WERI-Rb-1 (cell line): ENCODE measurements at regions not wholly inside any gene's neighbourhood (a gene's known extent, or its start where the extent isn't known, plus 50 kb on each side); places are given as distances from the start of the nearest gene placed in this dataset.

Source experiments
- DNase-seq: peaks from one replicate; pipeline ENCODE4 v3.0.0-alpha.2; 2020
- H3K27ac ChIP-seq: fragments of 250-450 bp; sonication (Bioruptor Pico); 2 replicates; pipeline ENCODE4 v1.5.1; 2020; ENCODE audit warnings: mild to moderate bottlenecking, moderate library complexity
- H3K27me3 ChIP-seq: fragments of 250-450 bp; sonication (Bioruptor Pico); 2 replicates; pipeline ENCODE4 v1.5.1; 2021; ENCODE audit warnings: mild to moderate bottlenecking, low read depth, moderate library complexity; ENCODE audit not compliant: insufficient read depth, severe bottlenecking
- H3K36me3 ChIP-seq: fragments of 250-450 bp; sonication (Bioruptor Pico); 2 replicates; pipeline ENCODE4 v1.5.1; 2020; ENCODE audit warnings: mild to moderate bottlenecking, moderate library complexity
- H3K4me3 ChIP-seq: 2 replicates; pipeline ENCODE4 v1.5.1; 2011; ENCODE audit warnings: low read depth, mild to moderate bottlenecking, control low read depth, low read length
- H3K9me3 ChIP-seq: fragments of 250-450 bp; sonication (Bioruptor Pico); 2 replicates; pipeline ENCODE4 v1.5.1; 2021; ENCODE audit warnings: mild to moderate bottlenecking, moderate library complexity; ENCODE audit not compliant: severe bottlenecking
- TF ChIP-seq, protein P1 (sequence below): IDR thresholded peaks from 2 replicates; pipeline ENCODE4 v1.5.1; 2011; ENCODE audit warnings: low read depth, mild to moderate bottlenecking, control low read depth, inconsistent platforms, low read length

DNA sequence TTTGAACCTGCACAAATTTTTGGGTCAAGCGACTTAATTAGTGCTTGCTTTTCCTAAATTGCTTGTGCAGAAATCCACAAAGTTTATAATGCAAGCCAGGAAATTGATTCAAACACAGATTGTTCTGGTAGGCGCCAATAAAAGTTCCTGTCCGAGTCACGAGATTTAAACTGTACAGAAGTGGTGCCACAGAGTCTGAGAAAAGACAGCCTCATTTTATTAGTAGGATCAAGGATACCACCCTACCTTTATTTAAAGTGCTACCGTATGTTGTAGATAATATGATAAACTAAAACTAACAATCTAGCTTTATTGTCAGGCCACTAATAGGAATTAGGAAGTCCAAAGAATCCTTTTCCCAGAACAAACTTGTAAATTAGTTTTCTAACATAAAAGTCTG lies 696.7 kb downstream of the TNS3 start:
- Histone ChIP-seq H3K27me3 (no peaks in the 10 kb centered on the region), H3K9me3 (peaks cover 2% of the 10 kb centered on the region), H3K36me3 (no peaks in the 10 kb centered on the region), H3K4me3 (no peak overlapping the region), H3K27ac (no peak overlapping the region)
- DNase-seq: no peak
- TF ChIP-seq, protein P1, sequence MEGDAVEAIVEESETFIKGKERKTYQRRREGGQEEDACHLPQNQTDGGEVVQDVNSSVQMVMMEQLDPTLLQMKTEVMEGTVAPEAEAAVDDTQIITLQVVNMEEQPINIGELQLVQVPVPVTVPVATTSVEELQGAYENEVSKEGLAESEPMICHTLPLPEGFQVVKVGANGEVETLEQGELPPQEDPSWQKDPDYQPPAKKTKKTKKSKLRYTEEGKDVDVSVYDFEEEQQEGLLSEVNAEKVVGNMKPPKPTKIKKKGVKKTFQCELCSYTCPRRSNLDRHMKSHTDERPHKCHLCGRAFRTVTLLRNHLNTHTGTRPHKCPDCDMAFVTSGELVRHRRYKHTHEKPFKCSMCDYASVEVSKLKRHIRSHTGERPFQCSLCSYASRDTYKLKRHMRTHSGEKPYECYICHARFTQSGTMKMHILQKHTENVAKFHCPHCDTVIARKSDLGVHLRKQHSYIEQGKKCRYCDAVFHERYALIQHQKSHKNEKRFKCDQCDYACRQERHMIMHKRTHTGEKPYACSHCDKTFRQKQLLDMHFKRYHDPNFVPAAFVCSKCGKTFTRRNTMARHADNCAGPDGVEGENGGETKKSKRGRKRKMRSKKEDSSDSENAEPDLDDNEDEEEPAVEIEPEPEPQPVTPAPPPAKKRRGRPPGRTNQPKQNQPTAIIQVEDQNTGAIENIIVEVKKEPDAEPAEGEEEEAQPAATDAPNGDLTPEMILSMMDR: no peak

DNA sequence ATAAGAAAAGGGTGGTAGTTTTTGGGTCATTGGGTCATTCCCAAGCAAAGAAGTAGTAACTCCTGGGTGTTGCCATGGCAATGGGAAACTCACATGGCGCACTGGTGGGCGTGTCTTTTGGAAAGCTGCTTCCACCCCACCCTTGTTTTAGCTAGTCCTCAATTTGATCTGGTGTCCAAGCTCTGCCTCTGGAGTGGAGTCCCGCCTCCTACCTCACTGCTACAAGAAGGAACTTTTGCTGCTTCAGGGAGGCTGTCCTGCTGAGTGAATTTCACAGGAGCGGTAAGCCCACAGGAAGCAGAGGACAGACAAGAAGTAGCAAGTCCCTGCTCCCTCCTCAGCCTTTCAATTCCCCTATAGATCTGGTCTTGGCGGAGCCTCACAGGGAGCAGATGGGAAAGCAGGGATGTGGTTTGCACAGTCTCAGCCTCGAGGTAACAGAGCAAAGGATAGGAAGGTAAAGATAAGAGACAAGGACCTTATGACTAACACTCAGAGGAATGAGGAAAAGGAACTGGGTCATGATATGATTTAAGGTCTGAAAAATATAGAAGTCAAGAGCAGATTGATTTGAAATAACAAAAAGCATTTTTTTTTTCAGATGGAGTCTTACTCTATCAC lies 700.3 kb downstream of the TNS3 start:
- DNase-seq: no peak
- Histone ChIP-seq H3K27ac (no peak overlapping the region), H3K27me3 (no peaks in the 10 kb centered on the region), H3K9me3 (no peaks in the 10 kb centered on the region), H3K4me3 (no peak overlapping the region), H3K36me3 (no peaks in the 10 kb centered on the region)
- TF ChIP-seq, protein P1: no peak

DNA sequence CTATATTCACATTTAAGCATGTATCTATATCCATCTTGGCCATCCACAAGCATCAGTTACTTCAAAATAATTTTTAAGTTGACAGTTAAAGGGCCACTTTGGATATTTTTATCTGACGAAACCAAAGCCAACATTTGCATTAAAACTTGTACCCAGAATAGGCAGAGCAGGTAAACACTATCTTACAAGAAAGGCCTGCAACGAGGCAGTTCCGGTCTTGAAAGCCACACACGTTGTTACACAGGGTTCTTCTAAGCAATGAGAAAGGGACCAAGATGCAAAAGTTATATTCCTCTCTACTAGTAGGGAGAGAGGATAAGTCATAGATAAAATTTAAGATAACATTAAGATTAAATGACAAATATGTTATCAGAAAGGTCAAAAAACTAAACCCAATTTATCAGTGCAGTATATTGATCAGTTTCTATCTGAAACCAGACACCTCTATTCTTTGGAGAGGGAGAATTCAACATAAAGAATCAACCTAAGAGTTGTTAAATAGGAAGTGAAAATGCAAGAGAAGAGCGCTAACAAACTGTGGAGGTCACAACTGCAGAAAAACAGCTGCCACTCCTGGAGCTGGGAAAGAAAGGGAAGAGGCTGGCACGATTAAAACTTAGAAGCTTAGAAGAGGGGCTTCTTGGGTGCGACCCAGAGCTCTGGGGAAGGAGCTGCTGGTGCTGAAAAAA lies 701.3 kb downstream of the TNS3 start:
- TF ChIP-seq, protein P1: no peak
- no peaks in the 10 kb centered on the region for H3K36me3 ChIP-seq
- H3K9me3 ChIP-seq: no peaks in the 10 kb centered on the region
- H3K27ac ChIP-seq: no peak overlapping the region
- no peak for DNase-seq
- H3K27me3 ChIP-seq: no peaks in the 10 kb centered on the region
- H3K4me3 ChIP-seq: no peak overlapping the region

- Histone ChIP-seq H3K9me3 (no peaks in the 10 kb centered on the region), H3K27me3 (no peaks in the 10 kb centered on the region), H3K27ac (no peak overlapping the region), H3K36me3 (no peaks in the 10 kb centered on the region), H3K4me3 (no peak overlapping the region)
- no peak for DNase-seq
- TF ChIP-seq, protein P1: no peak
Measured at GRCh38 chr7:46879783-46880182, 702.1 kb downstream of the TNS3 start.

DNA sequence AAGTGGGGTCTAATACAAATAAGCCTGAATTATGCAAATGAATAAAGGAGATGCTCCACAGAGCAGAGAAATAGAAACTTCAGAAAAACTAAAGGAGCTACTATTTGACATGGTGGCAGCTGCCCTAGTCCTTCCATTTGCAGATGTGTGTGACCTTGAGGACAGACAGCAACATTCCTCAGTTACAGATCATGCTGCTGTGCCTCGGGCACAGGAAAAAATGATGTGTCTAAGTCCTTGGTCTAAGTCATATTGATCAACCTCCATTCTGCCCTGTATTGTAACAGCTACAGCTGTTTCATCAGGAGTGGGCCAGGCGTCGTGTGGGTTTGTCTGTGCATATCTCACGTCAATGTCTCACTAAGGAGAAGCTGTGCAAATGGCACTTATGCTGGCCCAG lies 710.4 kb downstream of the TNS3 start:
- TF ChIP-seq, protein P1: no peak
- H3K9me3 ChIP-seq: no peaks in the 10 kb centered on the region
- H3K27me3 ChIP-seq: no peaks in the 10 kb centered on the region
- no peak overlapping the region for H3K4me3 ChIP-seq
- H3K36me3 ChIP-seq: no peaks in the 10 kb centered on the region
- no peak for DNase-seq
- H3K27ac ChIP-seq: no peak overlapping the region
